OCI-LY7 (cell line): ENCODE measurements at regions not wholly inside any gene's neighbourhood (a gene's known extent, or its start where the extent isn't known, plus 50 kb on each side); places are given as distances from the start of the nearest gene placed in this dataset.
"Not testable (repeated sequence)": the region's sequence is repeated elsewhere in the genome, so short reads cannot be mapped to it uniquely, and the experiment has no call there.

Experiments used
- BruUV-seq: library from RNA; stranded (reverse); fragments of 400-500 nt; replicated peaks from 2 replicates; lab custom pipeline; 2021; lab: Mats Ljungman, UMichigan
- CTCF ChIA-PET: fragments of 300-600 bp; sonication (Branson Sonifier 250); formaldehyde crosslinking; loops from one replicate; lab custom pipeline; 2022; ENCODE audit warnings: antibody characterized with exemption; ENCODE audit not compliant: unreplicated experiment; lab: Charles Lee
- POLR2A ChIA-PET: fragments of 300-600 bp; sonication (Branson Sonifier 250); formaldehyde crosslinking; loops from one replicate; lab custom pipeline; 2022; ENCODE audit warnings: antibody characterized with exemption; lab: Charles Lee
- DNase-seq: peaks from one replicate; pipeline ENCODE4 v3.0.0-alpha.2; 2015; ENCODE audit warnings: low spot score
- H2AFZ ChIP-seq: fragments of 200-600 bp; sonication (generic), shearing (Covaris generic); 2 replicates; pipeline ENCODE4 v1.6.1; 2014; ENCODE audit warnings: mild to moderate bottlenecking, antibody characterized with exemption, low read length, moderate library complexity
- H3K27ac ChIP-seq: fragments of 200-600 bp; sonication (generic); 2 replicates; pipeline ENCODE4 v1.5.1; 2014; ENCODE audit warnings: mixed run types, low read depth, mild to moderate bottlenecking, moderate library complexity, low read length, inconsistent platforms; ENCODE audit not compliant: poor library complexity, severe bottlenecking
- H3K36me3 ChIP-seq: fragments of 200-600 bp; sonication (generic); 2 replicates; pipeline ENCODE4 v1.6.1; 2014; ENCODE audit warnings: mild to moderate bottlenecking, antibody characterized with exemption, low read length, moderate library complexity, mixed read lengths; ENCODE audit not compliant: insufficient read depth
- H3K4me1 ChIP-seq: fragments of 200-600 bp; sonication (generic); 2 replicates; pipeline ENCODE4 v1.5.1; 2014; ENCODE audit warnings: mild to moderate bottlenecking, low read length; ENCODE audit not compliant: insufficient read depth, poor library complexity, severe bottlenecking
- H3K4me2 ChIP-seq: fragments of 200-600 bp; sonication (generic); 2 replicates; pipeline ENCODE4 v1.6.1; 2014; ENCODE audit warnings: mild to moderate bottlenecking, low read length
- H3K4me3 ChIP-seq: fragments of 200-600 bp; sonication (generic); 2 replicates; pipeline ENCODE4 v1.5.1; 2014; ENCODE audit warnings: mild to moderate bottlenecking, low read depth, low read length; ENCODE audit not compliant: poor library complexity, severe bottlenecking
- H3K79me2 ChIP-seq: fragments of 200-600 bp; sonication (generic); 2 replicates; pipeline ENCODE4 v1.6.1; 2016; ENCODE audit warnings: low read depth, mild to moderate bottlenecking, low read length, moderate library complexity, mixed read lengths; ENCODE audit not compliant: insufficient read depth
- H3K9me2 ChIP-seq: fragments of 200-600 bp; sonication (generic); 2 replicates; pipeline ENCODE4 v1.6.1; 2016; ENCODE audit warnings: mild to moderate bottlenecking, low read length, mixed read lengths; ENCODE audit not compliant: insufficient read depth
- H3K9me3 ChIP-seq: fragments of 200-600 bp; sonication (generic); 2 replicates; pipeline ENCODE4 v1.6.1; 2014; ENCODE audit warnings: mild to moderate bottlenecking, mixed run types, low read length, mixed read lengths
- H4K20me1 ChIP-seq: fragments of 200-600 bp; sonication (generic); 2 replicates; pipeline ENCODE4 v1.6.1; 2014; ENCODE audit warnings: mild to moderate bottlenecking, antibody characterized with exemption, low read length, moderate library complexity, mixed read lengths; ENCODE audit not compliant: insufficient read depth
- EZH2phosphoT487 ChIP-seq: fragments of 200-600 bp; sonication (generic); IDR thresholded peaks from 2 replicates; pipeline ENCODE4 v1.6.1; 2018; ENCODE audit warnings: low read depth, borderline replicate concordance, mild to moderate bottlenecking, mixed run types, antibody characterized with exemption, low read length, moderate library complexity, mixed read lengths
- intact Hi-C: fragments of 100-400 bp; cut with micrococcal nuclease; formaldehyde crosslinking; loops from one replicate; pipeline ENCODE4 v1.10.0; 2022; ENCODE audit not compliant: unreplicated experiment
- TF ChIP-seq, protein P1 (sequence below): fragments of 200-600 bp; sonication (generic); conservative IDR thresholded peaks from 2 replicates; pipeline ENCODE4 v1.5.1; 2014; ENCODE audit warnings: mild to moderate bottlenecking, antibody characterized with exemption, low read length, moderate library complexity, mixed read lengths

DNA sequence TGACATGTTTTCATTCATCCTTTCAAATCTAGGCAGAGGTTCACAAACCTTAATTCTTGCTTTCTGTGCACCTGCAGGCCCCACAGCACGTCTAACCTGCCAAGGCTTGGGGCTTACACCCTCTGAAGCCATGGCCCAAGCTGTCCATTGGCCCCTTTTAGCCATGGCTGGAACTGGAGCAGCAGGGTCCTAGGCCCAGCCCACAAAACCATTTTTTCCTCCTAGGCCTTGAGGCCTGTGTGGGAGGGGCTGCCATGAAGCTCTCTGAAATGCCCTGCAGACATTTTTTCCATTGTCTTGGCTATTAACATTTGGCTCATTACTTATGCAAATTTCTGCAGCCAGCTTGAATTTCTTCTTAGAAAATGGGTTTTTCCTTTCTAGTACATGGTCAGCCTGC, 547.5 kb downstream of the KCNH5 start:
- H3K9me2 ChIP-seq, result no peaks in the 10 kb centered on the region
- no peak for DNase-seq
- ChIA-PET POLR2A (no interaction called here), CTCF (no interaction called here)
- BruUV-seq, result no TSS peak
- H3K79me2 ChIP-seq, result no peaks in the 10 kb centered on the region
- no peak overlapping the region for H3K4me2 ChIP-seq
- H3K36me3 ChIP-seq, result no peaks in the 10 kb centered on the region
- no peak for TF ChIP-seq EZH2phosphoT487
- TF ChIP-seq, protein P1, sequence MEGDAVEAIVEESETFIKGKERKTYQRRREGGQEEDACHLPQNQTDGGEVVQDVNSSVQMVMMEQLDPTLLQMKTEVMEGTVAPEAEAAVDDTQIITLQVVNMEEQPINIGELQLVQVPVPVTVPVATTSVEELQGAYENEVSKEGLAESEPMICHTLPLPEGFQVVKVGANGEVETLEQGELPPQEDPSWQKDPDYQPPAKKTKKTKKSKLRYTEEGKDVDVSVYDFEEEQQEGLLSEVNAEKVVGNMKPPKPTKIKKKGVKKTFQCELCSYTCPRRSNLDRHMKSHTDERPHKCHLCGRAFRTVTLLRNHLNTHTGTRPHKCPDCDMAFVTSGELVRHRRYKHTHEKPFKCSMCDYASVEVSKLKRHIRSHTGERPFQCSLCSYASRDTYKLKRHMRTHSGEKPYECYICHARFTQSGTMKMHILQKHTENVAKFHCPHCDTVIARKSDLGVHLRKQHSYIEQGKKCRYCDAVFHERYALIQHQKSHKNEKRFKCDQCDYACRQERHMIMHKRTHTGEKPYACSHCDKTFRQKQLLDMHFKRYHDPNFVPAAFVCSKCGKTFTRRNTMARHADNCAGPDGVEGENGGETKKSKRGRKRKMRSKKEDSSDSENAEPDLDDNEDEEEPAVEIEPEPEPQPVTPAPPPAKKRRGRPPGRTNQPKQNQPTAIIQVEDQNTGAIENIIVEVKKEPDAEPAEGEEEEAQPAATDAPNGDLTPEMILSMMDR, result no peak
- H3K4me3 ChIP-seq, result no peak overlapping the region
- H4K20me1 ChIP-seq, result no peaks in the 10 kb centered on the region
- H2AFZ ChIP-seq, result no peak overlapping the region
- intact Hi-C loops, result no loop called here
- no peak overlapping the region for H3K27ac ChIP-seq
- no peaks in the 10 kb centered on the region for H3K4me1 ChIP-seq
- H3K9me3 ChIP-seq, result no peaks in the 10 kb centered on the region

DNA sequence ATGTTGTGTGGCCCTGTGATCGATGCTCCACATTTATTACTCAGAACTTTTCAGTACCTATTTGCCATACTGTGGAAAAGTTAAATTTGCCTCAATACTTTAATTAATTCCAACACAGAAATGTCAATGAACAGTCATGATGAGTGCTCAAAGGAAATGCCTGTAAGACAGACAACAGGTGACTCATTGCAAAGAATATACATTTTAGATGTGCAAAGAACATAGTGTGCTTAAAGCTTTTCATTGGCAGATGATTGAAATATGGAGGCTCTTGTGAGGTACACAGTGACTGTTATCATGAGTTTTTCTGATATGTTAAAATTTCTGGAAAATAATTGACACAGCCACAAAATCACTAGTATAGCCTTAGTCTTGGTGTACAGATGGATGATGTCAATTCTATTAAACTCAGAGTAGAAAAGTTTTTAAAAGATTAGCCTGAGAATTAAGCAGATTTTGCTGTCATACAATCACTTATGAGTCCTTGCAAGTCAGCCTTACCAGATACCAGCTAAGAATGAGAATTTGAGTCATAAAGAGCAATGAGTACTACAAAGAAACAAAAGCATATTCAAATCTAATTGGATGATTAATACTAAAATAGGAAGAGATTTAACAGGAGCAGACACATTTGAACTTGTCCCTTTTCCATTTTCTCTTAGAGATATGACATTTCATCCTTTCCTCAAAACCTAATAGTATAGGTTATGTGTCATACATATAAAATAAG, 544.1 kb downstream of the KCNH5 start:
- no peak for DNase-seq
- no TSS peak for BruUV-seq
- ChIA-PET CTCF (no interaction called here), POLR2A (no interaction called here)
- H3K9me3 ChIP-seq, result no peaks in the 10 kb centered on the region
- no peaks in the 10 kb centered on the region for H3K9me2 ChIP-seq
- H3K36me3 ChIP-seq, result no peaks in the 10 kb centered on the region
- H3K4me2 ChIP-seq, result no peak overlapping the region
- TF ChIP-seq, protein P1, result no peak
- TF ChIP-seq EZH2phosphoT487, result no peak
- H3K4me3 ChIP-seq, result no peak overlapping the region
- no peaks in the 10 kb centered on the region for H3K4me1 ChIP-seq
- H2AFZ ChIP-seq, result no peak overlapping the region
- intact Hi-C loops, result no loop called here
- no peaks in the 10 kb centered on the region for H4K20me1 ChIP-seq
- H3K27ac ChIP-seq, result no peak overlapping the region
- H3K79me2 ChIP-seq, result no peaks in the 10 kb centered on the region

- intact Hi-C loops, result no loop called here
- no peak overlapping the region for H3K4me2 ChIP-seq
- no peak overlapping the region for H3K4me3 ChIP-seq
- ChIA-PET CTCF (no interaction called here), POLR2A (no interaction called here)
- no peaks in the 10 kb centered on the region for H3K9me2 ChIP-seq
- no peaks in the 10 kb centered on the region for H4K20me1 ChIP-seq
- H2AFZ ChIP-seq, result no peak overlapping the region
- H3K27ac ChIP-seq, result no peak overlapping the region
- H3K9me3 ChIP-seq, result no peaks in the 10 kb centered on the region
- H3K79me2 ChIP-seq, result no peaks in the 10 kb centered on the region
- H3K36me3 ChIP-seq, result no peaks in the 10 kb centered on the region
- no TSS peak for BruUV-seq
- no peaks in the 10 kb centered on the region for H3K4me1 ChIP-seq
- no peak for TF ChIP-seq EZH2phosphoT487
- TF ChIP-seq, protein P1, result no peak
- DNase-seq, result no peak
Observed at GRCh38 chr14:62505045-62505444, 540.2 kb downstream of the KCNH5 start.

DNA sequence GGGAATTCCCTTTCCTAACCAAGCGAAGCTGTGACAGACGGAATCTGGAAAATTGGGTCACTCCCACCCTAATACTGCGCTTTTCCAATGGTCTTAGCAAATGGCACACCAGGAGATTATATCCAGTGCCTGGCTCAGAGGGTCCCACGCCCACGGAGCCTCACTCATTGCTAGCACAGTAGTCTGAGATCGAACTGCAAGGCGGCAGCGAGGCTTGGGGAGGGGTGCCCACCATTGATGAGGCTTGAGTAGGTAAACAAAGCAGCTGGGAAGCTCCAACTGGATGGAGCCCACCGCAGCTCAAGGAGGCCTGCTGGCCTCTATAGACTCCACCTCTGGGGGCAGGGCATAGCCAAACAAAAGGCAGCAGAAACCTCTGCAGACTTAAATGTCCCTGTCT, 523.9 kb downstream of the KCNH5 start:
- DNase-seq, H3K4me3 ChIP-seq, H3K27ac ChIP-seq, H3K4me2 ChIP-seq, H3K9me3 ChIP-seq, H4K20me1 ChIP-seq, H3K4me1 ChIP-seq, H3K36me3 ChIP-seq, H3K9me2 ChIP-seq, intact Hi-C loops, CTCF ChIA-PET, BruUV-seq, H2AFZ ChIP-seq, H3K79me2 ChIP-seq, POLR2A ChIA-PET: not testable (repeated sequence)
